Gastroesophageal sphincter (tissue), 3 donors: ENCODE measurements at regions not wholly inside any gene's neighbourhood (a gene's known extent, or its start where the extent isn't known, plus 50 kb on each side); places are given as distances from the start of the nearest gene placed in this dataset.

Experiments used
- POLR2AphosphoS5 ChIP-seq: sonication (generic); formaldehyde crosslinking; IDR thresholded peaks from one replicate; pipeline ENCODE4 v1.6.1; 2017; ENCODE audit warnings: antibody characterized with exemption
- TF ChIP-seq, protein P1 (sequence below), 4 experiments: fragments of 200-600 bp in 2 of 4; fragments of 450-650 bp in 2 of 4; sonication (generic) in 1 of 4; IDR thresholded peaks; one replicate each; pipeline ENCODE4 v1.5.1; 2017 to 2019; ENCODE audit warnings: antibody characterized with exemption in 4 of 4, mild to moderate bottlenecking in 2 of 4, moderate library complexity in 2 of 4

DNA sequence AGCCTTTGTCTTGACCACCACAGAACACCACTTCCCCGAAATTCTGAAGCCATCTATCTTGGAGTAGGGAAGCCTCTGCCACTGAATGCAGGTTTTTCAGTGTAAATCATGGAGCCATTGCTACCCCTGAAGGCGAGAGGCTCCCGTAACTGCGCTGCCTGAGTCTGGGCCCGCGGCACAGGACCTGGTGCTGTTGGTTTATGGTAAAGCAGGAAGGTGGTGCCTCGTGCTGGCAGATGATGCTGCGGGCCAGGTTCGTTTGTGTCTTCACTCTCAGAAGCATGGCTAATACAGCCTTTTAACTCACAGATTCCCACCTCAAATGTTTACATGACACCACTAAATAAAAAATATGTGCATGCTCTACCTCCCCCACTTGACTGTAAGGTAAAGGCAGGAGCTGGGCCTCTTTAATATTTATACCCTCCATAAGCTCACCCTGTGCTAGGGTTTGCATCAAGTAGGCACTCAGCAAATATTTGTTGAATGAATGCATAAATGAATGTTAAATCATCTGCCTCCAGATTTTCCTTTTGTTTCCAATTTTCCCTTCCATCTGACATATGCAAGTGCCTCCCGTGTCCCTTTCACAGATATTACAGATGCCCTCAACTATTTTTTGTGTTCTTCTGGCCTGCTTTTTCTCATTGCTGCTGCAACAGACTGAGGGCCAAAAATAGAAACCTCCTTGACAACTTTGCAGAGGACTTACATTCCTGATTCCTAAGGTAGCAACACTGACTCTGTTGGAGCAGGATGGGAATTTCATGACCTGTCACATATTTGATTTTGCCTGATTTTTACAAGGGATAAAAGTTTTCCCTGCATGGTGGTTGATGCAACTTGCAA is 83.5 kb upstream of the CPO start:
- TF ChIP-seq POLR2AphosphoS5: no peak
- TF ChIP-seq, protein P1, sequence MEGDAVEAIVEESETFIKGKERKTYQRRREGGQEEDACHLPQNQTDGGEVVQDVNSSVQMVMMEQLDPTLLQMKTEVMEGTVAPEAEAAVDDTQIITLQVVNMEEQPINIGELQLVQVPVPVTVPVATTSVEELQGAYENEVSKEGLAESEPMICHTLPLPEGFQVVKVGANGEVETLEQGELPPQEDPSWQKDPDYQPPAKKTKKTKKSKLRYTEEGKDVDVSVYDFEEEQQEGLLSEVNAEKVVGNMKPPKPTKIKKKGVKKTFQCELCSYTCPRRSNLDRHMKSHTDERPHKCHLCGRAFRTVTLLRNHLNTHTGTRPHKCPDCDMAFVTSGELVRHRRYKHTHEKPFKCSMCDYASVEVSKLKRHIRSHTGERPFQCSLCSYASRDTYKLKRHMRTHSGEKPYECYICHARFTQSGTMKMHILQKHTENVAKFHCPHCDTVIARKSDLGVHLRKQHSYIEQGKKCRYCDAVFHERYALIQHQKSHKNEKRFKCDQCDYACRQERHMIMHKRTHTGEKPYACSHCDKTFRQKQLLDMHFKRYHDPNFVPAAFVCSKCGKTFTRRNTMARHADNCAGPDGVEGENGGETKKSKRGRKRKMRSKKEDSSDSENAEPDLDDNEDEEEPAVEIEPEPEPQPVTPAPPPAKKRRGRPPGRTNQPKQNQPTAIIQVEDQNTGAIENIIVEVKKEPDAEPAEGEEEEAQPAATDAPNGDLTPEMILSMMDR (IDR thresholded peaks at IDR 0.05): no peak
